HG03342 (cell line): ENCODE measurements at regions not wholly inside any gene's neighbourhood (a gene's known extent, or its start where the extent isn't known, plus 50 kb on each side); places are given as distances from the start of the nearest gene placed in this dataset.
"Not testable (repeated sequence)": the region's sequence is repeated elsewhere in the genome, so short reads cannot be mapped to it uniquely, and the experiment has no call there.

Source experiments
- ATAC-seq: cut with Tn5 transposase; IDR thresholded peaks from one replicate; pipeline ENCODE4 v1.9.1; 2021; ENCODE audit warnings: mild to moderate bottlenecking, moderate library complexity; ENCODE audit not compliant: unreplicated experiment

DNA sequence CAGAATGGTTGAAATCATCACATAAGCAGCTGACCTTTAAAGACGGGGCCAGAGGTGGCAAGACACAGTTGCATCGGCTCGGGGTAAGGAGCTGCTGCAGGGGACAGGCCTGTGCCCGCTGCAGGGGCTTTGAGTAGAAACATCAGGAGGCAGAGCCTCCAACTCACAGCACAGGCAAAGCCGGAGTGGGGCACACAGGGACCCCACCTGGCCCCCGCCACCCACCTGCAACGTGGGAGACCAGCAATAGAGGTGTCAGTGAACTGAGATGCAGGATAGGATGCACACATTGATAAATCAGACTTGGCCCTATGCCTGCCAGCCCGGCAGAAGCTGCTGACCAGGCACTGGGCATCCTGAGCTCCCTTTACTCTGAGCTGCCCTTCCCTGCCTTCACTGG is 257.2 kb downstream of the NPHP4 start:
- no peak for ATAC-seq

DNA sequence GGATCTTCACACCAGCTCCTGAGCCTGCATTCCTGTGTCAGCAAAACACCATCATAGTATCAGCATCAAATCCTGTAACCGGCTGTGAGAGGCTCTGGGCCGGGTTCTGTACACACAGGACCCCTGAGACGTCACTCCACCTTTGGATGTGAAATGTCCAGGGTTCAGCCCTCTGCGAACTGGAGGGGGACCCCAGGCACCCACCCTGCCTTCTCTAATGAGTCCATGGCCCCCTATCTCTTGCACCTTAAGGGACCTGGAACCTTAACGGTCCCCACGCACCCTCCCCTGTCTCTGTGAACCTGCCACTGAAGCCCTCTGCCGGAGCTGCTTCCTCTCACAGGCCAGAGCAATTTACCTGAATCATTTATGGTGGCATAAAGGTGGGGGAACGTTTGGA is 257.8 kb downstream of the NPHP4 start:
- no peak for ATAC-seq

DNA sequence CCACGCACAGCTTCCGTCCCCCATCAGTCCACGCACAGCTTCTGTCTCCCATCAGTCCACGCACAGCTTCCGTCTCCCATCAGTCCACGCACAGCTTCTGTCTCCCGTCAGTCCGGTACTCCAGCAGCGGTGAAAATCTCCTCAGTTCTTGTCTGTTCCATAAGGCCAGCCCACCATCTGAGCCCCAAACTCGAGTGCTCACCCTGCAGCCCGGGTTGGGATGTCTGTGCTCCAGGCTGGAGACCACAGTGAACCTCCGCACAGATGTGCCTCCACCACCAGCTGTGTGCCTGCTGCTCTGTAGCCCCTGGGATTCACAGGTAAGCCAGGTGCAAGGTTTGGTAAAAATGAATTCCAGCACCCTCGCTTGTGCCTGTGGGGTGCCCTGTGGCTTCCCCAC is 258.6 kb downstream of the NPHP4 start:
- no peak for ATAC-seq

GRCh38 chr1:5731110-5731423 is 261.2 kb downstream of the NPHP4 start:
- no peak for ATAC-seq

GRCh38 chr1:5730272-5731109 is 261.7 kb downstream of the NPHP4 start:
- no peak for ATAC-seq

DNA sequence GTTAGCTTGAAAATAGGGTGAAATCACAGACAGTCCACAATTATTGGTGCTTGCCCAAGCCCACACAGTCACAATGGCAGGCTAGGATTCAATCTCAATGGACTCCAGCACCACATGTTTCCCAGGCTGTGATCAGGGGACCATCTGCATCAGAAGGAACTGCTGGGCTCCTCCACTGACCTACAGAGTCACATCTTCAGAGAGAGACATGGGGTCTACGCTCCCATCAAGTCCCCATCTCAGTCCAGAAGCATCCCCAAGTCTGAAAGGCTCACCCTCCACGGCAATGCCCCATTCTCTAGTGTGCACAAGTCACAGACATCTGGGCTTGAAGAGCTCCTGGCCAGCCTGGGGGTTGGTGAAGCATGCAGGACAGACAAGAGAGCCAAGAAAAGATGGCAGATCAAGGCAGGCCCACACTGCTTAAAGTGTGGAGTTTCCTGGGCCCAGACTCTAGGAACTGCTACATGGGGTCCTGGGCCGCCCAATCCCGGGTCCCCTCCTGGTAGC is 262.5 kb downstream of the NPHP4 start:
- ATAC-seq = no peak

DNA sequence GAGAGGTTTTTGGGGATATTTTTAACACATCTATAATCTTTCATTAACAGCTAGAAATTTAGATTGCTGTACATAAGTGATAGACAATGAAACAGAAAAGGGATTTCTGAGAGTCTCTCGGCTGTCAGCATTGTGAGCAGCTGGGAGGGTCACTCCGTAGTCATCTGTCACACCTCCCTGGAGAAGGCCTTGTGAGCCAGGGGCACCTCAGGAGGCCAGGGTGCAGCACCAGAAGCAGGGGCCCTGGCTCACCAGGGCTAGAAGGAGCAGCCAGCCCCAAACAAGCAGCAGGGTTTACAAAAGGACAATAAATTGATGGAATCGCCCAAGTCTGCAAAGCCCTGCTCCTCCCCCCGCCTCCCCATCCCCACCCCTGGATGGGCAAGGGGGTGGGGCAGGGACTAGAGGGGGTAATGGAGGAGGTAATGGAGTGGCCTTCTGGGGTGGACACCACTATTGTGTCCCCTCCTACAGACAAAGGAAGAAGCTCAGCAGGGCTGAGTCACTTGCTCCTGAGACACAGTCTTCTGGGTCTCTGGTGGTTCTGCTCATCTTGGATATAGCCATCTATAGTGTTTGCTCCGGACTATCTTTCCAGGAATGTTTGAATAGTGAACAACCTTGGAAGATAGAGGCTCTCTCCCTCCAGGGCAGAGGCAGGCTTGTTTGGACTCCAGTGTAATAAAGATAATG is 263.4 kb downstream of the NPHP4 start:
- ATAC-seq = no peak

- ATAC-seq = no peak
Measured at GRCh38 chr1:5727871-5728643, 264.2 kb downstream of the NPHP4 start.

DNA sequence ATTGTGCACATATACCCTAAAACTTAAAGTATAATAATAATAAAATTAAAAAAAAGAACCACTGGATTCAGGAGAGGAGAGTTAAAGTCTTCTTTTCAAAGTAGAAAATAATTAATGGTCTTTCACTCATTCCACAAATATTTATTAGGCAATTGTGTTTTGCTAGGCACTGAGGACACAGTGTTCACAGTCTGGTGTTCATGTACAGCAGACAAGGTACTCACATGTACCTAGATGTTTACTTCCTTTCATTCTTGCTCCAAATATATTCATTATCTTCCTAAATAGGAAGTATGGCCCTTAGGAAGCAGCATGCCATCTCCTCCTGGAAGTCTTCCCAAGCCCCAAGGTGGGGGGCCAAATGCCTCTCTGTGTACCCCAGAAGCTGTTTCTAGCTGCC is 265.0 kb downstream of the NPHP4 start:
- no peak for ATAC-seq

DNA sequence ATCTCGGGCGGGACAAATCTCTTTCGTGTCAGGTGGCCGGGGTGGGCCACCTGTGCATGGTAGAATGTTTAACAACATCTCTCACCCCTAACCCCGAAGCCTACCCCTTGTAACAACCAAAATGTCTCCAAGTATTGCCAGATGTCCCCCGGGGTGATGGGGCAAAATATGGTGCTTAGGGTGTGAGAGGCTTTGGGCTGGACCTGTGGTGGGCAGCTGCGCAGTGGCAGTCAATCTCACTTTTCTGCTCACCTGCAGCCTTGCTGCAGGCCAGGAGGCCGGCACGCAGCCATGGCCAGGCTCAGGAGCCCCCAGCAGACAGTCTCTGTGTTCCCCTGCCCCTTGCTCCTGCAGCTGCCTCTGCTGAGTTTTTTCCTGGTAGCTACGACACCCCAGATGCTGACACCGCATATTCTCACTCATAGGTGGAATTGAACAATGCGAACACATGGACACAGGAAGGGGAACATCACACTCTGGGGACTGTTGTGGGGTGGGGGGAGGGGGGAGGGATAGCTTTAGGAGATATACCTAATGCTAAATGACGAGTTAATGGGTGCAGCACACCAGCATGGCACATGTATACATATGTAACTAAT is 265.5 kb downstream of the NPHP4 start:
- not testable (repeated sequence) for ATAC-seq

DNA sequence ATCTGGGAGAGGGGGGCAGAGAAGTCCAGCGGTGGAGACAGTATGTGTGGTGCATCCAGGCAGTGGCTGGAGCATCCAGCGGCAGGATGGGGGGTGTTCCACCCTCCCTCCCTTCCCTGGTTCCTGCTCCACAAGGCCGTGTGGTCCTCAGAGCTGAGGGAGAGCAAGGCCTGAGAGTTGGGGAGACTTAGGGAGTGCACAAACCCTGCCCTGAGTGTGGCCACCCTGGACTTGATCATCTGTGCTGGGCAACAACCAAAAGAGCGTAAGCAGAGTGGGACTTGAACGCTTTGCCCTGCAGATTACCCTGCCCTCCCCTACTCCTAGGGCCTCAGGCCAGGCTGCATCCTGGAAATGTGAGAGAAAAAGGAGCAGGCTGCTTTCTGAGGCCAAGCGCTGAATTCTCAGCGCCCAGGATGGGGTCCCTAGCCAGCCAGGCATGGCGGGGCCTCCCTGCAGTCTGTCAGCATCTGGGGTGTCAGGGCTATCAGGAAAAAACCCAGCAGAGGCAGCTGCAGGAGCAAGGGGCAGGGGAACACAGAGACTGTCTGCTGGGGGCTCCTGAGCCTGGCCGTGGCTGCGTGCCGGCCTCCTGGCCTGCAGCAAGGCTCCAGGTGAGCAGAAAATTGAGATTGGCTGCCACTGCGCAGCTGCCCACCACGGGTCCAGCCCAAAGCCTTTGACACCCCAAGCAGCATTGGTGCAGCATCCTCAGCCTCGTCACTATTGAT is 266.2 kb downstream of the NPHP4 start:
- ATAC-seq = no peak

DNA sequence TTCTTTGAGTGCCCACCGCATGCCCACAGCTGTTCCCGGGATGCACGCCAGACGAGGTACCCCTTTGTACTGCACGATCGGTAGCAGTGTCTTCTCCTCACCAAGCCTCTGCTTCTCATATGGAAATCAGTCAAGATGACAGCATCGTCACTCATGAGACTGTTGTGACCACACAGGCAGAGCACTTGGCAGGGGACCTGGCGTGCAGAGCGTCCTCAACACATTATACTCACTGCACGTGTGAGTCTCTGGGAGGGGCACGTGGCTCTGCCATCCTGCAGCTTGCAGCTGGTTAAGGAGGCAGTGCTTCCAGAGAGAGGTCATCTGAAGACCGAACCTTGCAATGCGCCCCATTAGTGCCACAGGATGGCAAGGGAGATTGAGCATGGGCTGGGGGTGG is 266.8 kb downstream of the NPHP4 start:
- ATAC-seq = no peak

DNA sequence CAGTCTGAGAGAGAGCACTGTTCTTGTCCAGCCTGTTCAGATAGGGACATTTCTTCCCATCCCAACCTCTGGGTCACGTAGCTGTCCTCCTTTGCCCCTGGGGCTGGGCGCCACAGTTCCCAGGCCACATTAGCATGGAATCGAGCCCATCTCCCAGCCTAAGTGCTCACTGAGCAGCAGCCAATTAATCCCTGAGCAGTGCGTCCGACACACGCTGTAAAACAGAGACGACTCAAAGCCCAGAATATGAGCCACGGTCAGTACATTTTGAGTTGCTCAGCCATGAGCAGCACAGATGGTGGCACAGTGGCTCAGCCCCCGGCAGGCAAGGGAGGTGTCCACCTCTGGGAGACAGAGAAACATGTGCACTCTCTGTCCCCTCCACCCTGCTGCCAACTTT is 267.4 kb downstream of the NPHP4 start:
- ATAC-seq = no peak

DNA sequence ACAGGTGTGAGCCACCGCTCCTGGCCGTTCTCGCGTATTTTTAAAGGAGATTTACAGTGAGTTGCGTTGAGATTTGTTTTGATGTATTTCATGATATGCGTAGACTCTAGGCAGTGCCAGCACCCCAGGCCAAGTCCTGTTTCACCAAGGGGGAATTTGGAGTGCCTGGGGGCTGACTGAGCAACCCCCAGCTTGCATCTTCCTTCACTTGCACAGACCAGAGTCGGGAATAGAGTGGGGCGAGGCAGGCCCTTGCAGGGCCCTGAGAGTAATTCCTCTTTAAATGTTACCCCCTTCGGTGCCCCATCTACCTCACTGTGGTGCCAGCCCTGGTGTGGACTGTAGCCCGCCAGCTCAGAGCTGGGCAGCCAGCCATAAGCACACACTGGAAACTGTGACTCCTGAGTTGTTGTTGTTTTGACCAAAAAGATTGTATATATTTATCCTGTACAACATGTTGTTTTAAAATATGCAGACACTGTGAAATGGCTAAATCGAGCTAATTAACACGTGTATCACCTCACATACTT is 269.5 kb downstream of the NPHP4 start:
- ATAC-seq = no peak

GRCh38 chr1:5721634-5722215 is 270.5 kb downstream of the NPHP4 start:
- no peak for ATAC-seq

DNA sequence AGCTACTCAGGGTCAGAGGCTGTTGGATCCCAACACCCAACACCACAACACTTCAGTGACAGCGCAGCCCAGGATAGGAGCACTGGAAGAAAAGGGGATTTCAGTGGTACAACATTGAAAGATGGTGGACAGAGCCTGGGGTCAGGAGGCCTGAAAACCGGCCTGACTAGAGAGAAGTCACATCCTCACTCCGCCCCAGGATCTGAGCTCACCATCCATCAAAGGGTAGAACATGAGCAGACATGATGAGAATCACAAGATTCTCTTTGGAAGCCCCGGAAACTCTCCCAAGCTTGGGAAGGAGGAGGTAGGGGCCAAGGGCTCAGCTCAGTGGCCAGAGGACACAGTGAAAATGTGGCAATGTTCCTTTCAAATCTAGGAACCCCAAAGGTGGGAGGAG is 271.3 kb downstream of the NPHP4 start:
- no peak for ATAC-seq

DNA sequence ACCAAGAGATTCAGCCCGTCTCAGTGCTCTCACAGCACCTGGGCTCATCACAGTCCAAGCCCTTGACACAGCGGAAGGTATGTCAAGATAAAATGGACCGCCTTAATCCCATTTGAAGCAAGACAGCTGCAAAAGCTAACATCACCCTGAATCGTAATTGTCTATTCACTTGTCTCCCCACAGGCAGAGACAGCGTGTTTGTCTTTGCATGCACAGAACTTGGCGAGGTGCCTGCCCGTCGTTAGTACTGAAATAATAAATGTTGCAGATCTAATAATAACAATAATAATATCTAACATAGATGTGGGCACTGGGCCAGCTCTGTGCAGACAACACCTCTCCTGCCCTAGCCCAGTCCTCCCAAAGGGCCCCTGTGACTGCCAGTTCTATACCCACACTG is 271.7 kb downstream of the NPHP4 start:
- ATAC-seq = no peak

DNA sequence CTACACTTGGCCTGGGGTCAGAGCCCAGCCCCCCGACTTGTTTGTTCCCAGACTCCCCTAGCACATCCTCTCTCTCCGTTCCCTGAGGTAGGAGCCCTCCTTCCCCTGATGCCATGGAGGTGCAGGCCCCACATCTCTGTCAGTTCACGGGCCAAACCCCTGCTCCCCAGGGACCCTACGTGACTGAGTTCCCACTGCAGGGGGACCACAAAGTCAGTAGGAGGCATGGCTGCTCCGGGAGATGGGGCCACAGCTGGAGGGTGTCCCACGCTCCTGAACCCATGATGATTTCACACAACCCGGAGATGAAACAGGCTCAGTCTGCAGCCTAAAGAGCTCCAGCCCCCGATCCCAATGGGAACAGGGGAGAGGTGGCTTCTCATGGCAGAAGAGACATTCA is 272.2 kb downstream of the NPHP4 start:
- ATAC-seq = no peak

DNA sequence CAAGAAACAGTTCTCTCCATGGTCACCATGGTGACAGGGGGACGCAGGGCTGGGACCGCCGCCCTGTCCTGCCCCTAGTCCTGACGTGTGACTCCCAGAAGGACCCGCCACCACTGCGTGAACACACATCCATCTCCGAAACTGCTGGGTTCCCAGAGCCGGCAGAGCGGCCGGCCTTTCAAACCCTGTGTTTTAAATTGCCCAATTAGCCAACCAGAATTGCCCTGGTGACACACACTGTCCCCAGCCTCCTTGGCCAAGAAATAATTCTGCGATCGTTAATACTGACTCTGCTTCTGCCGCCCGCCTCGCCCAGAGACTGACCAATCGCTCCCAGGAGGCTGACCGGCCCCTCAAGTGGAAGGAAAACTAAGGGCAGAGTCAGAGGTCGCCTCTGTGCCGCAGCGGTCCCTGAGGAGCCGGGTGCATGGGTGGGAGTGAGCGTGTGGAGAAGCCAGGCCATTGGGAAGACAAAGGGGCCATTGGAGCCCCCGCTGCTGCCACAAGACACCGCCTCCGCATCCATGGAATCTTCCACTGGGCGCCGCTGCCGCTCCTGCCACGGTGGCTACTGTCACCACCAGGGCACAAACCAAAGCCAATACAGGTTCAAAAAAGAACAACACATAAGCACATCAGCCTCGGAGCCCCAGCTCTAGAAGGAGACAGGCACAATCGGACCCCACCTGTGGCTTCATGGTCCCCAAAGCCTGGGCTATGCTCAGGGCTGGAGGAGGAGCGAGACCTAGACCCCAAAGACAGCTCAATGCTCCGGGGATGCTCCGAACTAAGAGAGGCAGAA is 273.2 kb downstream of the NPHP4 start:
- no peak for ATAC-seq
